T-helper 17 cell (primary cell): ENCODE measurements at regions not wholly inside any gene's neighbourhood (a gene's known extent, or its start where the extent isn't known, plus 50 kb on each side); places are given as distances from the start of the nearest gene placed in this dataset.

Source experiments
- ATAC-seq: fragments of 150-1000 bp; cut with Tn5 transposase; 2 replicates; pipeline ENCODE4 v1.10.0; 2021; ENCODE audit warnings: mild to moderate bottlenecking, moderate library complexity
- DNase-seq, 3 donors: peaks; one replicate each; pipeline versions ENCODE4 v3.0.0 to v3.0.0-alpha.2; 2020 to 2021
- H3K9me3 ChIP-seq: one replicate; pipeline ENCODE4 v1.7.0; 2013; ENCODE audit warnings: low read length, mild to moderate bottlenecking; ENCODE audit not compliant: control insufficient read depth, poor library complexity, severe bottlenecking
- H3K27ac Mint-ChIP-seq: one replicate; pipeline ENCODE4 v1.8.0; 2022; ENCODE audit warnings: mild to moderate bottlenecking, moderate library complexity, mixed read lengths
- H3K27me3 Mint-ChIP-seq: one replicate; pipeline ENCODE4 v1.8.0; 2022; ENCODE audit warnings: mixed read lengths
- H3K36me3 Mint-ChIP-seq: one replicate; pipeline ENCODE4 v1.8.0; 2022; ENCODE audit warnings: low read depth, mixed read lengths
- H3K4me1 Mint-ChIP-seq: one replicate; pipeline ENCODE4 v1.8.0; 2022; ENCODE audit warnings: mild to moderate bottlenecking, mixed read lengths
- H3K4me3 Mint-ChIP-seq: one replicate; pipeline ENCODE4 v1.8.0; 2022; ENCODE audit warnings: mild to moderate bottlenecking, moderate library complexity, mixed read lengths

DNA sequence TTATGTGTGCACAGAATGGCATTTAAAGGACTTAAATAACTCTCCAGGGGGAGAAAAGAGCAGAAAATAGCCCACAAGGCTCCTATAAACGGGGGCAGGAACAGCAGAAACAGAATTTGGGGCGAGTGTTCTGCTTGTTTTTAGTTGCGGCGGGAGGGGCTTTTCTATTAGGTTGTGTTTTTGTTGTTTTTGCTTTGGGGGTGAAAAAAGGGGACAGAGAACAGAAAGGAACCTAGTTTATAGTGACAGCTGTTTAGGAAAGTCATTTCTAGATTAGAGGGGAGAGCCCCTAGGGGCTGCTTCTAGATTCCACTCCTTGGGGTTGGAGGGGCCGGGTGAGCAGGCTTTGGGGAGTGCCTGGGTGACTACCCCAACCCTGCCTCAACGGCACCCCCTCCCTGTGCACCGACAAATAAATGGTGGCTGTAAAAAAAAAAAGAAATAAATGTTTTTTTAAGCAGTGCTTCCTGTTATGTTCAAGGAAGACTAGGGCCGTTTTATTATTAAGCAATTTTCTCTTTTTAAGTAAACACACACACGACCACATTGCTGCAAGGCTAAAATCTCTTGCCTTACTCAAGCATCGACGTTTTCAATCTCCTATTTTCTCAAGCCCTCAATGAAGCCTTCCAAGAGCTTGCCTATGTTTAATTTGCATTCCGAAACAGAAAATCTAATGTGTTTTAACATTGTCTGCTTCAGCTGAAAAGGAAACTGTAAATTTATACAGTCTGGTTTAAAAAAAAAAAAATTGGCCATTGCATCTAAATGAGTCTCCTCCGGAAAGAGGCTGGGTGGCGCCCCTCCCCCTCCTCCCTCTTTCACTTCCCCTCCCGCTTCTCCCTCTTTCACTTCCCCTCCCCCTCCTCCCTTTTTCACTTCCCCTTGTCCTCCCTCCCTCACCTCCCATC is 123.3 kb upstream of the TBL1X start:
- peaks cover 22% of the 10 kb centered on the region for H3K4me1 Mint-ChIP-seq
- H3K4me3 Mint-ChIP-seq, result peak overlapping the region; percentile 85
- no peaks in the 10 kb centered on the region for H3K27me3 Mint-ChIP-seq
- H3K9me3 ChIP-seq, result no peaks in the 10 kb centered on the region
- ATAC-seq (peak; percentile 62), DNase-seq (peak in 2 of 3 donors; percentile 23 to 35)
- H3K36me3 Mint-ChIP-seq, result no peaks in the 10 kb centered on the region
- H3K27ac Mint-ChIP-seq, result peak overlapping the region; percentile 95

DNA sequence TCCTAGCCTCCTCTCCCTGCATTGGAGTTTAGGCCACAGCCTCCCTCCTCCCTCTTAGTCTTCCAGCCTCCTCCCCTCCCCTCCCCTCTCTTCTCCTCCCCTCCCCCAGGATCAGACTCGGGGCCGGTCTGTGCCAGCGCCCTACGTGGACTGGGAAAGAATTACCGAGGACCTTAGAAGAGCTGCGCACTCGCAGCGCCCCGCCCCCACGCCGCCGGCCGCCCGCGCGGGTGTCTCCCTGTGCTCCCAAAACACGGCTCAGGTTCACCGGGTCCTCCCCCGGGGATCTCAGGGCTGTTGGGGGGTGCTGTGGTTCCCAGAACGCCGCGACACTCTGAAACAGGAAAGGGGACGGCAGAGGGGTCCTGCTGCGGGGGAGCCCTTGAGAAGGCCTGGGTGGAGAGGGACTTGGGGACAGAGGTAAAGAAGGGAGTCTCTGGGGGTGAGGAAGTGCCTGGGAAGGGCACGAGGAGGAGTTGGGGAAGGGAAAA is 122.3 kb upstream of the TBL1X start:
- no peaks in the 10 kb centered on the region for H3K27me3 Mint-ChIP-seq

GRCh38 chrX:9343971-9344370 is 120.9 kb upstream of the TBL1X start:
- no peak overlapping the region for H3K4me3 Mint-ChIP-seq
- H3K9me3 ChIP-seq, result no peaks in the 10 kb centered on the region
- H3K27me3 Mint-ChIP-seq, result no peaks in the 10 kb centered on the region
- H3K4me1 Mint-ChIP-seq, result peaks cover 15% of the 10 kb centered on the region
- no peaks in the 10 kb centered on the region for H3K36me3 Mint-ChIP-seq
- DNase-seq (no peak), ATAC-seq (no peak)
- no peak overlapping the region for H3K27ac Mint-ChIP-seq

More for the DNA sequence above, 122.3 kb upstream of the TBL1X start:
- DNase-seq, result peak; percentile 11 to 22 (median 17)
- Mint-ChIP-seq H3K4me1 (peaks cover 18% of the 10 kb centered on the region), H3K36me3 (no peaks in the 10 kb centered on the region), H3K4me3 (peak overlapping the region; percentile 77), H3K27ac (peak overlapping the region; percentile 51)
- no peak for ATAC-seq
- no peaks in the 10 kb centered on the region for H3K9me3 ChIP-seq

- Mint-ChIP-seq H3K4me1 (peaks cover 7% of the 10 kb centered on the region), H3K27me3 (no peaks in the 10 kb centered on the region), H3K4me3 (no peak overlapping the region), H3K36me3 (no peaks in the 10 kb centered on the region), H3K27ac (no peak overlapping the region)
- DNase-seq (no peak), ATAC-seq (no peak)
- H3K9me3 ChIP-seq, result no peaks in the 10 kb centered on the region
Measured at GRCh38 chrX:9345957-9346356, 118.9 kb upstream of the TBL1X start.

GRCh38 chrX:9349572-9350494 is 115.0 kb upstream of the TBL1X start:
- Mint-ChIP-seq H3K27ac (no peak overlapping the region), H3K36me3 (no peaks in the 10 kb centered on the region), H3K4me3 (no peak overlapping the region), H3K27me3 (no peaks in the 10 kb centered on the region), H3K4me1 (peaks cover 15% of the 10 kb centered on the region)
- no peaks in the 10 kb centered on the region for H3K9me3 ChIP-seq
- ATAC-seq (no peak), DNase-seq (no peak)

DNA sequence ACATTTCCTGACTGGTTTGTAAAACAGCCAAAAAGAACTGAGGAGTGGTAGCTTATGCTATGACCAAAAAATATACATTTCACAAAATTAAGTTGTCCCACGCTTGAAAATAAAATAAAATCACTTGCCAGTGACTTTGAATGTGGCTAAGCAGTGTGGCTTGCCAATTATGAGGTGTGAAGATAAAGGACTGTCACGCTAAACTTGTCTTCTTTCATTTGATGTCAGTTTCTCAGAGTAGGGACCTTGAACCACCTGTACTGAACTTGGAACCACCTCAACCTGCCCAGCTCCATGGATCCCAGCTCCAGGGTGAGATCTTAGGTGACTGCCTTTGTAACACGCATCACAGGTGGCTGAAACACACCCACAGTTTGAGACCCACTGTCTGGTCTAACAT is 113.7 kb upstream of the TBL1X start:
- DNase-seq, result no peak
- no peak overlapping the region for H3K4me3 Mint-ChIP-seq

GRCh38 chrX:9352243-9352642 is 112.6 kb upstream of the TBL1X start:
- Mint-ChIP-seq H3K27ac (peak overlapping the region; percentile 94), H3K4me1 (peaks cover 20% of the 10 kb centered on the region), H3K4me3 (peak overlapping the region; percentile 80), H3K27me3 (no peaks in the 10 kb centered on the region), H3K36me3 (peaks cover 2% of the 10 kb centered on the region)
- DNase-seq (no peak), ATAC-seq (no peak)
- H3K9me3 ChIP-seq, result no peaks in the 10 kb centered on the region

More for the DNA sequence above, 113.7 kb upstream of the TBL1X start:
- H3K9me3 ChIP-seq, result no peaks in the 10 kb centered on the region
- peak overlapping the region; percentile 94 for H3K27ac Mint-ChIP-seq
- no peaks in the 10 kb centered on the region for H3K27me3 Mint-ChIP-seq
- no peak for ATAC-seq
- H3K4me1 Mint-ChIP-seq, result peaks cover 17% of the 10 kb centered on the region
- H3K36me3 Mint-ChIP-seq, result no peaks in the 10 kb centered on the region

- peaks cover 20% of the 10 kb centered on the region for H3K4me1 Mint-ChIP-seq
- H3K27me3 Mint-ChIP-seq, result no peaks in the 10 kb centered on the region
- peak overlapping the region; percentile 80 for H3K4me3 Mint-ChIP-seq
- H3K9me3 ChIP-seq, result no peaks in the 10 kb centered on the region
- H3K36me3 Mint-ChIP-seq, result peaks cover 2% of the 10 kb centered on the region
- ATAC-seq (peak; percentile 30), DNase-seq (no peak)
- H3K27ac Mint-ChIP-seq, result peak overlapping the region; percentile 94
Measured at GRCh38 chrX:9352694-9353411, 112.0 kb upstream of the TBL1X start.

- peaks cover 2% of the 10 kb centered on the region for H3K36me3 Mint-ChIP-seq
- H3K4me3 Mint-ChIP-seq, result no peak overlapping the region
- no peak overlapping the region for H3K27ac Mint-ChIP-seq
- peaks cover 20% of the 10 kb centered on the region for H3K4me1 Mint-ChIP-seq
- DNase-seq (no peak), ATAC-seq (no peak)
- no peaks in the 10 kb centered on the region for H3K27me3 Mint-ChIP-seq
- H3K9me3 ChIP-seq, result no peaks in the 10 kb centered on the region
Measured at GRCh38 chrX:9354918-9355317, 109.9 kb upstream of the TBL1X start.

DNA sequence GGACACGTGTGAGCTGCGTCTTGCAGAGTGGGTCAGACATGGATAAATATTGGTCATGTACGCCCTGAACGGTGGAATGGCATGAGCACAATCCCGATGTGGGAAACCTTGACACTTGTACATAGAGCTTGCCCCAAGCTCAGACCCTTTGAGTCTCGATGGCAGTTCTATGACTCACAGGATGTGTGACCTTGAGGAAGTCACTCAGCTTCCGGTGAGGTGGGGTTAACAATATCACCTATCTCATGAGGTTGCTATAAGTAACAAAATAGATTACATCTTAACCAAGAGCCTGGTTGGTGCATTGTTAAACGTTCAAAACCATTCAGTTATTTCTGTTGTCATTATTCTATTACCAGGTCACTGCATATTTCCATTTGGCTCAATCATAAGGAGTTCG is 109.1 kb upstream of the TBL1X start:
- Mint-ChIP-seq H3K36me3 (peaks cover 2% of the 10 kb centered on the region), H3K4me3 (no peak overlapping the region), H3K4me1 (peaks cover 20% of the 10 kb centered on the region), H3K27me3 (no peaks in the 10 kb centered on the region), H3K27ac (no peak overlapping the region)
- DNase-seq, result no peak
- ATAC-seq, result no peak
- H3K9me3 ChIP-seq, result no peaks in the 10 kb centered on the region

- DNase-seq (no peak), ATAC-seq (no peak)
- no peaks in the 10 kb centered on the region for H3K9me3 ChIP-seq
- Mint-ChIP-seq H3K4me1 (peaks cover 16% of the 10 kb centered on the region), H3K36me3 (peaks cover 2% of the 10 kb centered on the region), H3K4me3 (no peak overlapping the region), H3K27me3 (no peaks in the 10 kb centered on the region), H3K27ac (no peak overlapping the region)
Measured at GRCh38 chrX:9356846-9357245, 108.0 kb upstream of the TBL1X start.

- DNase-seq, result no peak
- peaks cover 10% of the 10 kb centered on the region for H3K4me1 Mint-ChIP-seq
- ATAC-seq, result no peak
- H3K27ac Mint-ChIP-seq, result no peak overlapping the region
- H3K4me3 Mint-ChIP-seq, result no peak overlapping the region
- no peaks in the 10 kb centered on the region for H3K27me3 Mint-ChIP-seq
- peaks cover 2% of the 10 kb centered on the region for H3K36me3 Mint-ChIP-seq
- no peaks in the 10 kb centered on the region for H3K9me3 ChIP-seq
Measured at GRCh38 chrX:9357518-9358114, 107.2 kb upstream of the TBL1X start.
